ENCODE measurements at regions not wholly inside any gene's neighbourhood (a gene's known extent, or its start where the extent isn't known, plus 50 kb on each side); places are given as distances from the start of the nearest gene placed in this dataset.

DNA sequence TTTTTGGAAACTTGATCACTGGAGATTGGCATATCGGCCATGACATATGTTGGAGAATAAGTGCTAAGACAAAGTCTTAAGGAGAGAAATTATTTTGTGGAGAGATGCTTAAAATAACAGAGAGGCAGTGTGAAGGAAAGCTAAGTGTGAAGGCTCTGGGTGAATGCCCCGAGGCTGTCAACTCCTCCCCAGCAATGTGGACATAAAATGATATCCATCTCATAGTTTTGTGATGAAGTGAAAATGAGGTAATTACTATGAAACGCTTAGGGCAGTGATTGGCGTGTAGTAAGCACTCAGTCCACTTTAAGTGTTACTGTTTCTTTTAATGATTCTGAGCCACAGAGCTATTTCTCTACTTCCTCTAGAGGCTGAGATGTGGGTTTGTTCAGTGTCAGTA lies 195.8 kb upstream of the KLF12 start:
- TF ChIP-seq, protein P1, sequence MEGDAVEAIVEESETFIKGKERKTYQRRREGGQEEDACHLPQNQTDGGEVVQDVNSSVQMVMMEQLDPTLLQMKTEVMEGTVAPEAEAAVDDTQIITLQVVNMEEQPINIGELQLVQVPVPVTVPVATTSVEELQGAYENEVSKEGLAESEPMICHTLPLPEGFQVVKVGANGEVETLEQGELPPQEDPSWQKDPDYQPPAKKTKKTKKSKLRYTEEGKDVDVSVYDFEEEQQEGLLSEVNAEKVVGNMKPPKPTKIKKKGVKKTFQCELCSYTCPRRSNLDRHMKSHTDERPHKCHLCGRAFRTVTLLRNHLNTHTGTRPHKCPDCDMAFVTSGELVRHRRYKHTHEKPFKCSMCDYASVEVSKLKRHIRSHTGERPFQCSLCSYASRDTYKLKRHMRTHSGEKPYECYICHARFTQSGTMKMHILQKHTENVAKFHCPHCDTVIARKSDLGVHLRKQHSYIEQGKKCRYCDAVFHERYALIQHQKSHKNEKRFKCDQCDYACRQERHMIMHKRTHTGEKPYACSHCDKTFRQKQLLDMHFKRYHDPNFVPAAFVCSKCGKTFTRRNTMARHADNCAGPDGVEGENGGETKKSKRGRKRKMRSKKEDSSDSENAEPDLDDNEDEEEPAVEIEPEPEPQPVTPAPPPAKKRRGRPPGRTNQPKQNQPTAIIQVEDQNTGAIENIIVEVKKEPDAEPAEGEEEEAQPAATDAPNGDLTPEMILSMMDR (IDR thresholded peaks at IDR 0.05; ENCODE audit: low read depth, low read length), result no peak
- no peak for DNase-seq (ENCODE audit: extremely low read depth, low read depth)

DNA sequence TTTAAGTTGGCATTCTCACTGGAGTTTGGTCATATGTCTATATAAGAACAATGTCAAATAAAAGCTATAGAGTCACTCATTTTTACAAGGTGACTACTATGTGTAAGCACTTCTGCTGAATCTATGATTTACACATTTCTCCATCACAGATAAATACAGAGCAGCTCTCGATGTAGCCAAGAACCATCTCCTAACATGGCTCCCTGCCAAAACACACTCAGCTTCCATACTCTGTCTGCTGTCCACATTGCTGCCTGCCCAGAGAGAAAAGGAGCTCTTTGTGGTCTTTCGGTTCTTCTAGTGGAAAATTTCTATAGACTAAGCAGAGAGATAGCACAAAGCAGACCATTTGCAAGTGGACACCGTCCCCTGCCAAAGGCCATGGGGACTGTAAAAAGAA lies 190.9 kb upstream of the KLF12 start:
- TF ChIP-seq, protein P1 (IDR thresholded peaks at IDR 0.05; ENCODE audit: low read depth, low read length), result no peak
- peak; percentile 19 for DNase-seq (ENCODE audit: extremely low read depth, low read depth)

DNA sequence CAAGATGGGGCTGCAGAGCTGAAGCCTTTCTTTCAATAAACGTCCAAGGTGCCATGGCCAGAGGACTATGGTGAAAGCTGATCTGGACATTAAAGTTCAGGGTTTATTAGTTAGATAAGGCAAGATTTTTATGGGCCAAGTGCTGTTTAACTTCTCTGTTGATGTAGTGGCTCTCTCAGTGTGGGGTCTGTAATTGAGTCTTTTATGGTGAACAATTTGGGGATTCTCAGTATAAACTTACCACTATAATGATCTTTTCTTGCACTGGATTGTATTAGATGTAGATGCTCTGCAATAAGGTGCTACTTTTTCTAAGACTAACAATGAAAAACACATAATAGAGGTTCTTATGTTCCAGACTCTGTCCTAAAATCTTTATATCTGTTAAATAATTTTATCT lies 190.1 kb upstream of the KLF12 start:
- TF ChIP-seq, protein P1 (IDR thresholded peaks at IDR 0.05; ENCODE audit: low read depth, low read length), result no peak

DNA sequence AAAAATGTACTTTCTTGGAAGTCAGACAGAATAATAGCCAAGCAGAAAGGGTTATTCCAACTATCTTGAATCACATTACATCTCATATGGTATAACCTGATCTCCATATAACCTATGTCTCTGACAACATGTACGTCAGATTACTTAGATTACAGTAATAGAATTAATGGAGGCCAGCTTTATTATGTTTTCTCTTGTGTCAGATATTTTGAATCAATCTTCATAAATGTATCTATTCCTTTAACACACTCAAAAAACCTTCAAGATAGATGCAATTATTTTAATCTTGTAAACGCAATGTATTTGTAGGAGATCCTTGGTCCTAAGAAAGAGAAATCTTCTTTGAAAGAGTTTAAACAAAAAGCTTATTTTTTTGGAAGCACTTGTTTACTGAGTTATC lies 188.4 kb upstream of the KLF12 start:
- DNase-seq (ENCODE audit: extremely low read depth, low read depth), result no peak
- TF ChIP-seq, protein P1 (IDR thresholded peaks at IDR 0.05; ENCODE audit: low read depth, low read length), result no peak

More for the DNA sequence above, 190.1 kb upstream of the KLF12 start:
- DNase-seq (ENCODE audit: extremely low read depth, low read depth), result no peak

DNA sequence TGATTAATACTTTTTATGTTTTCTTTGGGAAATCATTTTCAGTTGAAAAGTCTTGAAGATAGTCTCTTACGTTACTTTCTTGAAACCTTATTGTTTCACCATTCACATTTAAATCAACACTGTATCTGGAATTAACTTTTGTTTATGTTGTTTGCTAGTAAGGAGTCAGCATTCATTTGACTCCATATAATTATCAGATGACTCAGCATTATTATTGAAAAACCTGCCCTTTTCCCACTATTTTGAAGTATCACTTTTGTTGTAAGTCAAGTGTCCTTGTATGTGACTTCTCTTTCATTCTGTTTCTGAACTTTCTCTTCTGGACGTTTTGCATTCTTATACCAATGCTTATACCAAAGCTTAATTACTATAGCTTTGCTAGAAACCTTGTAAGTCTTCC lies 186.1 kb upstream of the KLF12 start:
- TF ChIP-seq, protein P1 (IDR thresholded peaks at IDR 0.05; ENCODE audit: low read depth, low read length), result no peak
- no peak for DNase-seq (ENCODE audit: extremely low read depth, low read depth)

DNA sequence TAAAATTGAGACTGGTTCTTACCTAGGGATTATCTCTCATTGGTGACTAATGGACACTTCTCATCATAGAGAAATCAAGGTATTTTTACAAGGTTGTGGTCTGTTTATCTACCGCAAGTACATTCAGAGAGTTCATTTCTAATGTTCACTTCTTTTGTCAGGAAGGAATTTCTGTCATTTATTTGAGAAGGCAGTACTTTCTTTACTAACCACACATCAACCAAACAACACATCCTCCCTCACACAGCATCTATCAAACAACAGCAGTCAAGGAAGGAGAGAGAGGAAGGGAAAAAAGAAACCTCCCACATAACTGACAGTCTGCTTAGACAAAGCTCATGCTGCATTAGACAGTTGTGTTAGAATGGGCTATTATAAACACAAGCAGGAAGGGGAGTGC lies 182.3 kb upstream of the KLF12 start:
- DNase-seq (ENCODE audit: extremely low read depth, low read depth), result no peak
- TF ChIP-seq, protein P1 (IDR thresholded peaks at IDR 0.05; ENCODE audit: low read depth, low read length), result no peak

DNA sequence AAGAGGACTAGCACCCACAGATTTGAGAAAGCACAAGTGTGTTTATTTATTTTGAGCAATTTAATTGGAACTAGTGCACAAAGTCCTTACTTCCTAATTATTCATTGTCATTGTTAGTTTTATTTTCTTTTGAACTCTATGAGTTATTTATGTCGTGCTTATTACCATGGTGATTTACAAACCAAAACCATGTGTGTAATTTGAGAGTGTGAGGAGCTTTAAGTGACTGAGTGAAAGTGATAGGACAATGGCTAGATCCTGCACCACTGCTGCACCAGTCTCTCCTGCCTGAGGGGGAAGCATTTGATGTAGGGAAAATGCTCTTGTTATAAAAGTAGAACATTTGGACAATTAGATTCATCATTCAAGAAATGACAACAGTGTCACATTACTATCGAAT lies 172.3 kb upstream of the KLF12 start:
- peak; percentile 39 for DNase-seq (ENCODE audit: extremely low read depth, low read depth)
- TF ChIP-seq, protein P1 (IDR thresholded peaks at IDR 0.05; ENCODE audit: low read depth, low read length), result peak; percentile 22

All from AG09319 (cell line).